ENCODE measurements at regions not wholly inside any gene's neighbourhood (a gene's known extent, or its start where the extent isn't known, plus 50 kb on each side); places are given as distances from the start of the nearest gene placed in this dataset.

GRCh38 chr2:195508139-195508455 lies 148.9 kb upstream of the SLC39A10 start:
- Histone ChIP-seq H3K9ac (ENCODE audit: insufficient read depth, low read depth, low read length) (no peak overlapping the region), H3K4me2 (ENCODE audit: low read depth, low read length) (no peak overlapping the region), H3K79me2 (ENCODE audit: insufficient read depth, low read length) (no peaks in the 10 kb centered on the region), H3K4me3 (replicated peaks in 1 of 3; ENCODE audit: insufficient read depth in 1 of 3, low read depth in 2 of 3, low read length in 3 of 3) (no peak overlapping the region), H2AFZ (ENCODE audit: low read length) (no peak overlapping the region), H3K27ac (ENCODE audit: extremely low read length, insufficient read depth, low read length) (no peak overlapping the region), H3K36me3 (replicated peaks in 1 of 2; ENCODE audit: control insufficient read depth in 1 of 2, insufficient read depth in 2 of 2, low read length in 2 of 2) (no peaks in the 10 kb centered on the region), H4K20me1 (ENCODE audit: insufficient read depth, low read length) (no peaks in the 10 kb centered on the region), H3K9me3 (ENCODE audit: low read length) (peaks cover 10% of the 10 kb centered on the region; the same call in 1 of the 2 replicates), H3K27me3 (ENCODE audit: control insufficient read depth in 1 of 2, insufficient read depth in 2 of 2, low read length in 2 of 2) (no peaks in the 10 kb centered on the region), H3K4me1 (ENCODE audit: insufficient read depth, low read length) (no peaks in the 10 kb centered on the region)
- DNase-seq (ENCODE audit: low spot score), result no peak
- intact Hi-C loops (cut with micrococcal nuclease; ENCODE audit: unreplicated experiment), result no loop called here
- ATAC-seq, result no peak
- WGBS (ENCODE audit: low lambda C conversion rate), result 2% methylated on average over 1 of the region's 1 CpG
- ChIA-PET CTCF (ENCODE audit: low intra/inter-chr PET ratio, low total read pairs) (no interaction called here), POLR2A (no interaction called here)
- FAIRE-seq, result no peak
- BruUV-seq (replicated peaks), result no TSS peak
- in situ Hi-C loops (cut with HindIII; ENCODE audit: extremely low pct_ligation_motif_present, low pct_unique_long_range_greater_than_20kb), result no loop called here
- TF ChIP-seq ZSCAN5A (CRISPR knock-in tag; IDR thresholded peaks at IDR 0.05; ENCODE audit: borderline replicate concordance), result no peak
- TF ChIP-seq ZNF256 (CRISPR knock-in tag; conservative IDR thresholded peaks at IDR 0.05), result no peak
- TF ChIP-seq ZNF362 (CRISPR knock-in tag; IDR thresholded peaks at IDR 0.05; ENCODE audit: borderline replicate concordance), result no peak
- TF ChIP-seq HMGA1 (CRISPR knock-in tag; conservative IDR thresholded peaks at IDR 0.05), result no peak
- no peak for TF ChIP-seq RBM39 (IDR thresholded peaks at IDR 0.05; ENCODE audit: low read depth, low read length, poor library complexity, severe bottlenecking)
- no peak for TF ChIP-seq DRAP1 (CRISPR knock-in tag; IDR thresholded peaks at IDR 0.05)
- TF ChIP-seq ZNF605 (CRISPR knock-in tag; IDR thresholded peaks at IDR 0.05), result no peak
- no peak for TF ChIP-seq ZBTB39 (CRISPR knock-in tag; IDR thresholded peaks at IDR 0.05)
- TF ChIP-seq ZBED4 (CRISPR knock-in tag; IDR thresholded peaks at IDR 0.05; ENCODE audit: borderline replicate concordance), result no peak
- no peak for TF ChIP-seq TRAFD1 (CRISPR knock-in tag; IDR thresholded peaks at IDR 0.05; ENCODE audit: borderline replicate concordance)
